NCI-H1092 treated with DMSO at 0.1 percent for 48 hours (cell line): ENCODE measurements at regions not wholly inside any gene's neighbourhood (a gene's known extent, or its start where the extent isn't known, plus 50 kb on each side); places are given as distances from the start of the nearest gene placed in this dataset.

Experiments used
- DNase-seq: peaks from one replicate; lab custom pipeline; 2025; lab: John Stamatoyannopoulos, UW

DNA sequence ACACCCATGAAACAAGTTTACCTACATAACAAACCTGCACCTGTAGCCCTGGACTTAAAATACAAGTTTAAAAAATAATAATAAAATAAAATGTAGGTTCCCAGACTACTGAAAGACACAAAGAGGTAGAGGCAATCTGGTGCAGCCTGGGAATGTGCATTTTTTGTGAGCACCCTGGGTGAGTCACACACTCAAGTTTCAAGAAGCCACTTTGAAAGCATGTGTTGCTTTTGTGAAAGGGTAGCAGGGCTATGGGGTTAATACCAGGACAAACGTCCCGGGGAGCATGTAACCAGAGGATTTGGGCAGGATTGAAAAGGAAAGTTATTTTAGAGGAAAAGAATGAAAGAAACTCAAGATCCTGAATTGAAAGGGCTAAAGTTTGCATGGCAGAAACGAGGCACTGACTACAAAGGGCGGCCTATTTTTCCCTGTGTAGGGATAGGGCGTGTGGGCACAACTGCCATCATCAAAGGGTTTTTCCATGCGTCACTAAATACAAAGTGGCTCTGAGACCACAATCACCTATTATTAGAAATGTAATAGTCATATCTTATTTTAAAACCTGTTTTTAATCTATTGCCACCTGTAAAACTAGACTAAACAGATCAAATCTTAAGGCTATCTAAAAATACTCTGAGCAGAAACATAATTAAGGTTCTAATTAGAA lies 314.9 kb downstream of the COG6 start:
- DNase-seq = no peak

DNA sequence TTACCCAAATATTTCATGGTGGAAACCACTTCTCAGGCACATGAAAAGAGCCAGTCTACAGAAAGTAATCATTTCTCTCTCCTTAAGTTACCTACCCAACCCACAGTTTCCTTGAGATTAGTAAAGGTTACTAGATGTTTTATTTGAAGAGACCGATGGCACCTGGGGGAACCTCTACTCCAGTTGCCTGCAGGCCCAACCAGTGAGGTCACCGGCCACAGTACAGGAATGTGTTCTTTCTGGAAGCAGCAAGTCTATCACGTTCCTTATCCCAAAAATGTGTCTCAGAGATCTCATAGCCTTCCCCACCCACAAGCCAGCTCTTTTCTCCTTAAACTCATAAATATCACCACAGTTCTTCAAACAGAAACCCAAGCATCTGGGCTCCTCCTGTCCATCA lies 316.1 kb downstream of the COG6 start:
- DNase-seq = no peak

DNA sequence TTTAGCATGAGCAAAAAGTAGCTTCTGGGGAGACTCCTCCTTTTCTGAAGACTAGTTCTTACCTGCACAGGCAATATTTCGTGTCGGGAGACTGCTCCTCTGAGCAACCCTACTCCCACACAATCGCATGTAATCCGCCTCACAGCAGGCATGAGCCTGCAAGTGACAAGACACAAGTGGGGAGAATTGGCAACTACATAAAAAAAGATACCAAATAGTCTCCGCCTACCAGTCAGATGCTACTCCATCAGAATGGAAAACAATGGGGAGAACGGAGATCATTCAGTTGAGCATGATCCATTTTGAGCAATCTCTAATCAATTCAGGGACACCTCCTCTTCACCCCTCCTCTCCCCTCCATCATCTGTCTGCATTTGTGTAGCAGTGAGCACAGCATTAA lies 321.0 kb downstream of the COG6 start:
- DNase-seq = no peak

- no peak for DNase-seq
These were observed 325.6 kb downstream of the COG6 start for GRCh38 chr13:39981056-39981455.

GRCh38 chr13:39982745-39983144 lies 327.3 kb downstream of the COG6 start:
- no peak for DNase-seq

DNA sequence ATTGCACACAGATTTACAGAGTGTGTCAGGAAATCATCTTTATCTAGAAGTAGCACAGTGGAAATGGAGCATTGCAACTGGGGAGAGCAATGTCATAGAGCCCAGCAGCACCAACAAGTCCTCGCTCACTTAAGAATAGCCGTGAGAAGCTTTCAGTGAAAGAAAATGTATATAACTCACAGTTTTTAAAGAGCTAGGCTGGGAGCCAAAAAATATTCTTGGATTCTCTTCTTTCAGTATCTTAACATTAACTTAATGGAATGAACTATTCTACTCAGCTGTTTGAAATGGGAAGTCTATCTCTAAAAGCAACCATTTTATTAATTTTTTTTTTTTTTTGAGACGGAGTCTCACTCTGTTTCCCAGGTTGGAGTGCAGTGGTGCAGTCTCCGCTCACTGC lies 329.6 kb downstream of the COG6 start:
- no peak for DNase-seq

DNA sequence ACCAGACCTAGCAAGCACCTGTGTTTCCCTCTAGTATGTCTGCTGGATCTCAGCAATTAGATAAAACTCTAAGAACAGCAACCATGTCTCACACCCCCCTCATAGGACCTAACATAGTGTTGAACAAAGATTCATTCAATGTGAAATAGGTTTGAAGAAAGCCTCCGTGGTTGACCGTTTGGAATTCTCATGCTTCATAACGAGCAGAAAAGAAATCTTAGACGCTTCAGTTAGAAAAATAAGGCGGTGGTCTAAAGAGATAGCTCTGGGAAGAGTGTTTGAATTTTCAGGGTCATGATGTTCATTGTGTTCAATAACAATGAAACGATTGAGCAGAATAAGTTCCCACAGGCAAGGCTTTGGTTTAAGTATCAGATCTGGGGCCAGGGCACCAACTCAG lies 332.9 kb downstream of the COG6 start:
- DNase-seq = no peak

- DNase-seq = no peak
These were observed 342.7 kb downstream of the COG6 start for GRCh38 chr13:39998166-39998565.

DNA sequence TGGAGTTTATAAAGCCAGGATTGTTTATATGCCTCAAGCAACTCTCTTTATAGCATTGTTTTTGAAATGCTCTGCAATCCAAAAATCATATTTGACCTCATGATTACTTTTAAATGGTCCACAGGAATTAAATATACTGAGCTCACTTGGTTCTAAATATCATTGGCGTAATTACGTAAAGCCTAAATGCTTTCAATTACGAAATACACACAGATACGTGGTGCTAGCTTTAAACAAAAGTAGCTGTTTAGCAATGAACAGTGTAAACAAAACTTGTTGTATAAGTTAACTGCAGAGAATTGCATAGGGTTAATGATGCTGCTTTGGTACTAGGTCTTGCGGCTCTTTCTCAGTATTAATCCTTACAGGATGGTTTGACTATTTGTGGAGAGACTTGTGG lies 346.6 kb downstream of the COG6 start:
- no peak for DNase-seq

DNA sequence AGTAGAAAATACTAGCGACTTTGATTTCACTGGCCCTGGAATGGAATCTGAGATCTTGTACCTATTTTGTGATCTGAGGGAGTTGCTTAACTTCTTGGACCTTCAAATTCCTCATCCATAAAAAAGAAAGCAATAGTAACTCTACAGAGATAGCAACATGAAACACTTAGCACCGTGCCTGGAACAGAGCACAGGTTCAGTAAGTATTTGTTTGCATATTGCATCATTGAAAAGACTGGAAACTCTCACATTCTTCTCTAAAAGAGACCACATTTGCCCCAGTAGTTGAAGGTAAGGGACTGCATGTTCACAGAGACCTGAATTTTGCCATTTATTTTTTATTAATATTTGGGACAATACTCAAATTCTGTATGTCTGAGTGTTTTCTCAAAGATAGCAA lies 358.1 kb downstream of the COG6 start:
- no peak for DNase-seq

GRCh38 chr13:40016953-40017660 lies 361.6 kb downstream of the COG6 start:
- DNase-seq = no peak

DNA sequence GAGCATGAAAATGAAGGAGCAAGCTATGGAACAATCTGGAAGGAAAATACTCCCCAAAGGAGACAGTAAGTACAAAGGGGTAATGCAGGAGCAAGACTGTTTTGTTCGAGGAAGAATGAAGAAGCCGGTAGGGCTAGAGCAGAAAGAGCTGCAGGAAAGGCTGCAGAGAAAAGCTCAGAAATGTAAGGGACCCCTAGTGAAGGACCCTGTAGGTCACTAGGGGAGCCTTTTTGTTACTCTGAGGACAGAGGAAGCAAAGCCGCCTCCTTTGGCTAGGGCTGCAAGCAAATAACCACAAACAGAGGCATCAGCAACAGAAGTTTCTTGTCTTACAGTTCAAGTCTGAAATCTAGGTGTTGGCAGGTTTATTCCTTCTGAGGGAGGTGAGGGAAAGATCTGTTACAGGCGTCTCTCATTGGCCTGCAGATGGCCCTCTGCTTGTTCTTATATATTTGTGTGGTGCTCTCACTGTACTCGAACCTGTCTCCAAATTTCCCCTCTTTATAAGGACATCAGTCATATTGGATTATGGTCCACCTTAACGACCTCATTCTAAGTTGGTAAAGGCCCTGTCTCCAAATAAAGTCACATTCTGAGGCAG lies 362.3 kb downstream of the COG6 start:
- no peak for DNase-seq

DNA sequence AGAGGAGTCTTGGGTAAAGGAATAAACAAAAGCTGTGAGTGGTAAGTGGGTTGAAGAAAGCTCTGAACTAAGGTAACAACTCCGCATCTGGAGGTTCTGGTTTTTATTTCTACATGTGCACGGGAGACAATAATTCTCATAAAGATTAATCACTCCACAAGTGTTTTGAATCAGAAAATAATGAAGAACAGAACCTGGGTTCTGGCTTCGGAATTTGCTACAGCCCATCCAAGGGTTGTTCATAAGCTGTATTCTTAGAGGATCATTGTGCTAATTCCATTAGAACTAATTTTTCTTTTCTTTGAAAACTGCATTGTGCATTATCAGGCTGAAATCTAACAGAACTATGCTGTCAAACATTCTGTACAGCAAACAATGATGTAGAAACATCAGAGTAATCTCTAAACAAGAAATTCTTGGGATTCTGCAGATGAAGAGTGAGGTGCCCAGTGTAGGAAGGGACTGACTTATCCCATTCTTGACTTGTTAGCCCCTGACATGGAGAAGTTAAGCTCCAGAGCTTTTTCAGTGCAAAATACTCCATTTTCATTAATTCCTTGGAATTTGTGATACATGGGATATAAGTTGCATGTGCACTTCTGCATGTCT lies 368.2 kb downstream of the COG6 start:
- DNase-seq = no peak

- no peak for DNase-seq
These were observed 368.9 kb downstream of the COG6 start for GRCh38 chr13:40024204-40024966.

- DNase-seq = no peak
These were observed 369.7 kb downstream of the COG6 start for GRCh38 chr13:40024967-40025714.

GRCh38 chr13:40026174-40026585 lies 370.7 kb downstream of the COG6 start:
- no peak for DNase-seq

DNA sequence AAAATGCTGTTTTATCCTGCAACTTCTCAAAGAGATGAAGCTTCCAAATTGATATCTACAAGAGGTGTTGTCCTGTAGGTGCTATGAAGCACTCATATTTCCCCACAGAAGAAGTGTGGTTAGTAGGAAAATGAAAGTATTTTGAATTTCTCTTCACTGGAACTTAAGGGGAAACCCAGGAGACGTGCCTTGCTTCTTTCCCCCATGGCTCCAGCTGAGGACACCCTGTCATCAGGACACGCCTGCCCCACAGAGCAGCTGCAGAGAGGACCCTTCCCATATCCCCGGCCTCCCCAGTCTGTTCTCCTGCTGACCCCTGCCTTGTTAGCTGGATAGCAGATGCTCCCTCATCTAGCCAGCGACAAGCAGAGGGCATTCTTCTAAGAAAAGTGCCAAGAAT lies 371.3 kb downstream of the COG6 start:
- no peak for DNase-seq

DNA sequence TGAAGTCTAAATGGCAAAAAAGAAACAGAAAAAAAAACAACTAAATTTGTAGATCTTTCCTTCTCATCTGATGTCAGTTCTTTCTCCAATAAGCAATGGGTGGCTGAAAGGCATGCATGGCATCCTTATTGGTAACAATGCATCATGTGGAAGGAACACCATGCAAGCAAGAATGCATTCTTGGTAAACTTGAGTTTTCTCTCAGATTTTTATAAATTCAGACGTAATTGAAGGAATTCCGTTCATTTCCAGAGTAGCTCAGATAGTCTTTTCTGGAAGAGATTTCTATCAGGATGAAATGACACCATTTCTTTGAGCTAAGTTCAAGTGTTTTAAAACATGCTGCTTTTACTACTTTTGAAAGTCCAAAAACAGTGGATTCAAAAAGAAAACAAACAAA lies 373.0 kb downstream of the COG6 start:
- DNase-seq = no peak

DNA sequence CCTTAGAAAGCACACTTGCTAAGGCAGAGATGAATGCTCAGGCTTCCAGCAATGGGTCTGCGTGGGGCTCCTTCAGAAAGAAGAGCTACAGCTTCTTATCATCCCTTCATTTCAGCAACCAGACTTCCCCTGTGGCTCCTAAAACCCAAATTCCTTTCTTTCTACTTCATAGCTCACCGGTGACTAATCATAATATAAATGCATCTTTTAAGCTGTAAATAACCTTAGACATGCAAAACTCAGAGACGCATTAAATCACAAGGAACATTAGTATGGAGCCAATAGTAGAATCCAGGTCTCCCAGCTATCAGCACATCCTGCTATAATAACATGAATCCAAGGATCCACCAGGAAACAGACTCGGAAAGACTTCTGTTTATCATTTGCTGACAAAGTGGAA lies 375.6 kb downstream of the COG6 start:
- no peak for DNase-seq

DNA sequence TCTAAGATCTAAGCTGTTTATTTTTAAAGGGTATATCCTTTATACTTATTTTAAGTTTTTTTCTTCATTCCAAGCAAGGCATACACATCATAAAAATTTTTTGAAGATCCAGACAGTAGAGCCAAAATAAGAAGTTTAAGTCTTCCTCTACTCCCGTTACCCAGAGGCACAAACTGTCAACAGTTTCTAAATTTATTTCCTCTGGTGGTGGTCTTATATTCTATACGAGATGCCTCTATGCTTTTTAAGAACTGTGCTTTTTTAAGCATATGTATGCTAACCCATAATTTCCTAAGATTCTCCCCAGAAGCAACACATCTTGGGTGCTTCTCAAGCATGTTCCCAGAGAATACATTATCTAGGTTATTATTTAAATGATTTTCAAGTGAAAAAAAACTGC lies 383.6 kb downstream of the COG6 start:
- DNase-seq = no peak

- DNase-seq = no peak
These were observed 387.5 kb downstream of the COG6 start for GRCh38 chr13:40042991-40043390.

DNA sequence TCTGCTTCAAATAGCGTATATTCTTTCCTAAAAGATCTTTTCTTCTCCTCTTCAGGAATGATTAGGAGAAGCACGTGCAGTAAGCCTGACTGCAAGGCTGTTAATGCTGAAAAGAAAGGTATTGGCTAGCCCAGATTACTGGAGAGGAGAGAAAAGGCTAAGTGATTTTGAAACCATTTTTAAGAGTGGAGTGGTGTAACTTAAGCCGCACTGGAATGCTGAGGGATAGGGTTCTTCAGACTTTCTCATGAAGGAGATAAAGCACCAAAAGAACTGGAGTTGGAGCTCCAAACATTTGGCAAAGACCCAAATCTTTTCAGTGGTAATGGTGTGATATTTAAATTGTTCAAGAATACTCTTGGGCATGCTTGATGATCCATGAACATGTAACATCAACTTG lies 388.3 kb downstream of the COG6 start:
- no peak for DNase-seq
